ENCODE measurements at regions not wholly inside any gene's neighbourhood (a gene's known extent, or its start where the extent isn't known, plus 50 kb on each side); places are given as distances from the start of the nearest gene placed in this dataset.

- no peak for DNase-seq (ENCODE audit: low spot score)
Measured at GRCh38 chr1:13922466-13923110, 222.6 kb downstream of the PRDM2 start.

GRCh38 chr1:13926556-13926955, 226.6 kb downstream of the PRDM2 start:
- DNase-seq (ENCODE audit: low spot score) = no peak

- no peak for DNase-seq (ENCODE audit: low spot score)
Measured at GRCh38 chr1:13927736-13928135, 227.7 kb downstream of the PRDM2 start.

GRCh38 chr1:13929313-13929712, 229.3 kb downstream of the PRDM2 start:
- no peak for DNase-seq (ENCODE audit: low spot score)

- DNase-seq (ENCODE audit: low spot score) = no peak
Measured at GRCh38 chr1:13930151-13930550, 230.2 kb downstream of the PRDM2 start.

GRCh38 chr1:13931226-13931625, 231.2 kb downstream of the PRDM2 start:
- DNase-seq (ENCODE audit: low spot score) = no peak

GRCh38 chr1:13935336-13935735, 235.3 kb downstream of the PRDM2 start:
- DNase-seq (ENCODE audit: low spot score) = no peak

- no peak for DNase-seq (ENCODE audit: low spot score)
Measured at GRCh38 chr1:13941315-13941714, 241.3 kb downstream of the PRDM2 start.

- DNase-seq (ENCODE audit: low spot score) = no peak
Measured at GRCh38 chr1:13943055-13943454, 243.1 kb downstream of the PRDM2 start.

GRCh38 chr1:13945856-13946255, 245.9 kb downstream of the PRDM2 start:
- no peak for DNase-seq (ENCODE audit: low spot score)

- no peak for DNase-seq (ENCODE audit: low spot score)
Measured at GRCh38 chr1:13947658-13948057, 247.7 kb downstream of the PRDM2 start.

- no peak for DNase-seq (ENCODE audit: low spot score)
Measured at GRCh38 chr1:13948396-13948795, 248.4 kb downstream of the PRDM2 start.

- no peak for DNase-seq (ENCODE audit: low spot score)
Measured at GRCh38 chr1:13948888-13949391, 249.0 kb downstream of the PRDM2 start.

GRCh38 chr1:13949546-13949945, 249.6 kb downstream of the PRDM2 start:
- DNase-seq (ENCODE audit: low spot score) = no peak

GRCh38 chr1:13950637-13951036, 250.6 kb downstream of the PRDM2 start:
- no peak for DNase-seq (ENCODE audit: low spot score)

GRCh38 chr1:13951793-13952751, 252.1 kb downstream of the PRDM2 start:
- no peak for DNase-seq (ENCODE audit: low spot score)

- no peak for DNase-seq (ENCODE audit: low spot score)
Measured at GRCh38 chr1:13952985-13953384, 253.0 kb downstream of the PRDM2 start.

- DNase-seq (ENCODE audit: low spot score) = no peak
Measured at GRCh38 chr1:13956393-13956792, 256.4 kb downstream of the PRDM2 start.

GRCh38 chr1:13960375-13960987, 260.5 kb downstream of the PRDM2 start:
- peak; percentile 79 for DNase-seq (ENCODE audit: low spot score)

GRCh38 chr1:13964768-13965167, 264.8 kb downstream of the PRDM2 start:
- no peak for DNase-seq (ENCODE audit: low spot score)

GRCh38 chr1:13965770-13966398, 265.9 kb downstream of the PRDM2 start:
- DNase-seq (ENCODE audit: low spot score) = peak; percentile 63

- DNase-seq (ENCODE audit: low spot score) = no peak
Measured at GRCh38 chr1:13967707-13968106, 267.7 kb downstream of the PRDM2 start.
